ENCODE measurements at regions not wholly inside any gene's neighbourhood (a gene's known extent, or its start where the extent isn't known, plus 50 kb on each side); places are given as distances from the start of the nearest gene placed in this dataset.
A peak's percentile ranks its signal among the peaks of the same experiment; 100 is the strongest.

DNA sequence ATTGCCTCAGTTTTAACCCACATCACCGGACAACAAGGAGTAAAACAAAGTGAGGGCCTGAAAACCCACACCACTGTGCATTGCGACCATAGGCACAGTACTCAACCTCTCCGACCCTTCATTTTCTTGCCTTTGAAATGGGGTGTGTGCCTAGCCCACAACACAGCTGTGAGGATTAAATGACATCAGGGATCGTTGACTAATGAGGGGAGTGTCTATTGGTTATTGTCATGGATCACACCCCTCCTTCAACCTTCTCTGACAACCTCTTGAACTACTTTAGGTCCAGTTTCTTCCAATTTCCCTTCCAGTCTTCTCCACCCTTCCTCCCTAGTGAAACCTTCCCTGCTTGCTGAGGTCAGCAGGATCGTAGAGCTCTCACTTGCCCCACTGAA lies 89.5 kb downstream of the HES1 start:
- Histone ChIP-seq H3K36me3 (ENCODE audit: insufficient read depth, low read length) (no peaks in the 10 kb centered on the region), H3K4me2 (ENCODE audit: low read depth, low read length, poor library complexity, severe bottlenecking) (peak overlapping the region; percentile 28), H3K79me2 (ENCODE audit: insufficient read depth, low read length) (no peaks in the 10 kb centered on the region), H3K4me3 (ENCODE audit: low read length, poor library complexity, severe bottlenecking) (no peak overlapping the region), H3F3A (ENCODE audit: low read depth) (no peaks in the 10 kb centered on the region), H3K9me2 (replicated peaks; ENCODE audit: low read depth, low read length) (no peaks in the 10 kb centered on the region), H3K9me3 (ENCODE audit: insufficient read depth, low read depth, low read length) (no peaks in the 10 kb centered on the region), H2AFZ (ENCODE audit: low read length) (no peak overlapping the region), H3K27me3 (ENCODE audit: insufficient read depth, low read length, poor library complexity, severe bottlenecking) (no peaks in the 10 kb centered on the region), H3K4me1 (ENCODE audit: insufficient read depth, low read length, poor library complexity, severe bottlenecking) (peaks cover 40% of the 10 kb centered on the region), H3K9ac (ENCODE audit: low read depth, low read length, poor library complexity, severe bottlenecking) (no peak overlapping the region), H4K20me1 (ENCODE audit: insufficient read depth, low read length, poor library complexity, severe bottlenecking) (no peaks in the 10 kb centered on the region)
- TF ChIP-seq EZH2phosphoT487 (IDR thresholded peaks at IDR 0.05; ENCODE audit: borderline replicate concordance) = no peak
- TF ChIP-seq, protein P1, sequence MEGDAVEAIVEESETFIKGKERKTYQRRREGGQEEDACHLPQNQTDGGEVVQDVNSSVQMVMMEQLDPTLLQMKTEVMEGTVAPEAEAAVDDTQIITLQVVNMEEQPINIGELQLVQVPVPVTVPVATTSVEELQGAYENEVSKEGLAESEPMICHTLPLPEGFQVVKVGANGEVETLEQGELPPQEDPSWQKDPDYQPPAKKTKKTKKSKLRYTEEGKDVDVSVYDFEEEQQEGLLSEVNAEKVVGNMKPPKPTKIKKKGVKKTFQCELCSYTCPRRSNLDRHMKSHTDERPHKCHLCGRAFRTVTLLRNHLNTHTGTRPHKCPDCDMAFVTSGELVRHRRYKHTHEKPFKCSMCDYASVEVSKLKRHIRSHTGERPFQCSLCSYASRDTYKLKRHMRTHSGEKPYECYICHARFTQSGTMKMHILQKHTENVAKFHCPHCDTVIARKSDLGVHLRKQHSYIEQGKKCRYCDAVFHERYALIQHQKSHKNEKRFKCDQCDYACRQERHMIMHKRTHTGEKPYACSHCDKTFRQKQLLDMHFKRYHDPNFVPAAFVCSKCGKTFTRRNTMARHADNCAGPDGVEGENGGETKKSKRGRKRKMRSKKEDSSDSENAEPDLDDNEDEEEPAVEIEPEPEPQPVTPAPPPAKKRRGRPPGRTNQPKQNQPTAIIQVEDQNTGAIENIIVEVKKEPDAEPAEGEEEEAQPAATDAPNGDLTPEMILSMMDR (conservative IDR thresholded peaks at IDR 0.05; ENCODE audit: low read length) = no peak

DNA sequence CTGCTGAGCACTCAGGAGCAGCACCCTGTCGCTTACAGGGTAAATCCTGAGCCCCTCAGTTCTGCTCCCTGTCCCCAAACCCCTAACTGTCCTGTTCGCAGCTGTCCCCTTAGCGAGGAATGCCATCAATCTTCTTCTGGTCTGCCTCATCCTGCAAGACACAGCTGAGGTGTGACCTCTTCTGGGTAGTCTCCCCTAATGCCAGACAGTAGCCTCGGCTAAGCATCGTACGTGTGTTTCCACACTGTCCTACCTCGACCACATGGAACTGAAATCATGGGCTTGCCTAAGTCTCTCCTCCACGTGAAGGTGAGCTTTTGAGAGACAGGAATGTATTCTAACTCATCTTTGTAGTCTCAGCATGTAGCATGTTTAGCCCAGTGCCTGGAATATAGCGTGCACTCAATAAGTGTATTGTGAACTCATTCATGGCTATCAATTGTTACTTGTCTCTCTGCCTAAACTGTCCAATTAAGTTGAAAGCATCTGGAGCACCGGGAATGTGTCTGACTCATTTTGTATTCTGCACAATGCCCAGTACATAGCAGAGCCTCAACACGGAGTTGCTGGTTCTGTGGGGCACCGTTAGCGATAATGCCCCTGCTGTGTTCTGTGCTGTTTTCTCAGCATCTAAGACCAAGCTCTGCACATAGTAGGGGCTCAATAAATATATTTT lies 90.2 kb downstream of the HES1 start:
- H3K4me3 ChIP-seq (ENCODE audit: low read length, poor library complexity, severe bottlenecking) = no peak overlapping the region
- H3K9ac ChIP-seq (ENCODE audit: low read depth, low read length, poor library complexity, severe bottlenecking) = no peak overlapping the region
- H2AFZ ChIP-seq (ENCODE audit: low read length) = no peak overlapping the region
- H3K36me3 ChIP-seq (ENCODE audit: insufficient read depth, low read length) = no peaks in the 10 kb centered on the region
- H3K4me2 ChIP-seq (ENCODE audit: low read depth, low read length, poor library complexity, severe bottlenecking) = no peak overlapping the region
- no peaks in the 10 kb centered on the region for H3K27me3 ChIP-seq (ENCODE audit: insufficient read depth, low read length, poor library complexity, severe bottlenecking)
- peaks cover 36% of the 10 kb centered on the region for H3K4me1 ChIP-seq (ENCODE audit: insufficient read depth, low read length, poor library complexity, severe bottlenecking)
- no peaks in the 10 kb centered on the region for H4K20me1 ChIP-seq (ENCODE audit: insufficient read depth, low read length, poor library complexity, severe bottlenecking)
- no peaks in the 10 kb centered on the region for H3K79me2 ChIP-seq (ENCODE audit: insufficient read depth, low read length)
- TF ChIP-seq EZH2phosphoT487 (IDR thresholded peaks at IDR 0.05; ENCODE audit: borderline replicate concordance) = no peak
- TF ChIP-seq, protein P1 (conservative IDR thresholded peaks at IDR 0.05; ENCODE audit: low read length) = no peak
- H3K9me3 ChIP-seq (ENCODE audit: insufficient read depth, low read depth, low read length) = no peaks in the 10 kb centered on the region
- no peaks in the 10 kb centered on the region for H3F3A ChIP-seq (ENCODE audit: low read depth)
- H3K9me2 ChIP-seq (replicated peaks; ENCODE audit: low read depth, low read length) = no peaks in the 10 kb centered on the region

DNA sequence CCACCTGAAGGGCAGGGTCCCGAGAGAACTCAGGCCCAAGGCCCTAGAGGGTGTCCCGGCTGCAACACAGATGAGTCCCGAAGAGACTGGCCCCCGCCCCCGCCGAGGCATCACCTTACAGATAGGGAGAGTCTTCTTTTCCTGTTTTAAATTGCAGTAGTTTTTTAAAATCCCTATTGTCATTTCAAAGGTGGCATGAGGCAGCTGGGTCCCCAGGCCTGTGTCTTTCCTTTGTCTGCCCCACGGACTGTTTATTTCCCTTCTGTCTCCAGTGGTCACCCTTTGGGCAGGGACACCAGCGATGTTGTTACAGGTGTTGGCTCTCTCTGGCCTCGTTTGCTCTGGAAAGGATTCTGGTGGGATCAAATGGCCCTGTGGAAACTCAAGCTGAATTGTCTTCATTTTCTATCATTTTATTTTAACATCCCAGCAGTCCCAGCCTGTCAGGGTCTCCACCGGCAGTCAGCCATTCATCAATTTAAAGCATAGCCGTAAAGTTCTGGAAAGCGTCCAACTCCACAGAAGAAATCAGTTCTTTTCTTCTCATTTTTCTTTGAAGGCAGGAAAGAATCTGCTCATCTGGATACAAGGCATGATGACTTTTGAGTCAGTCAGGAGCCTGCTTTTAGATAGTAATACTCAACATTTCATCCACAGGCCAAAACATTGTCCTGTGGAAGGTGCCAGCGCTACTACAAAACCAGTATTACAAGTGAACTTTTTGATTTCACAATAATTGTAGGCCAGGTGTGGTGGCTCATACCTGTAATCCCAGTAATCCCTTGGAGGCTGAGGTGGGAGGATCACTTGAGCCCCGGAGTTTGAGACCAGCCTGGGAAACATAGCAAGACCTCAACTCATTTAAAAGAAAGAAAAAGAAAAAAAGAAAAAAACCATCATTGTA lies 96.2 kb downstream of the HES1 start:
- Histone ChIP-seq H3K9me3 (ENCODE audit: insufficient read depth, low read depth, low read length) (0 out of 2 replicates have a peak, but pooled peaks cover under 1% of the 10 kb centered on the region), H3K9ac (ENCODE audit: low read depth, low read length, poor library complexity, severe bottlenecking) (no peak overlapping the region), H3K4me2 (ENCODE audit: low read depth, low read length, poor library complexity, severe bottlenecking) (no peak overlapping the region), H3K4me3 (ENCODE audit: low read length, poor library complexity, severe bottlenecking) (no peak overlapping the region), H3K9me2 (replicated peaks; ENCODE audit: low read depth, low read length) (no peaks in the 10 kb centered on the region), H3K36me3 (ENCODE audit: insufficient read depth, low read length) (no peaks in the 10 kb centered on the region), H3F3A (ENCODE audit: low read depth) (no peaks in the 10 kb centered on the region), H3K4me1 (ENCODE audit: insufficient read depth, low read length, poor library complexity, severe bottlenecking) (peaks cover 7% of the 10 kb centered on the region), H3K27me3 (ENCODE audit: insufficient read depth, low read length, poor library complexity, severe bottlenecking) (no peaks in the 10 kb centered on the region), H4K20me1 (ENCODE audit: insufficient read depth, low read length, poor library complexity, severe bottlenecking) (no peaks in the 10 kb centered on the region), H2AFZ (ENCODE audit: low read length) (no peak overlapping the region), H3K79me2 (ENCODE audit: insufficient read depth, low read length) (no peaks in the 10 kb centered on the region)
- TF ChIP-seq, protein P1 (conservative IDR thresholded peaks at IDR 0.05; ENCODE audit: low read length) = no peak
- TF ChIP-seq EZH2phosphoT487 (IDR thresholded peaks at IDR 0.05; ENCODE audit: borderline replicate concordance) = no peak

Data from Loucy (cell line).